Amniotic epithelial cell (primary cell): ENCODE measurements at regions not wholly inside any gene's neighbourhood (a gene's known extent, or its start where the extent isn't known, plus 50 kb on each side); places are given as distances from the start of the nearest gene placed in this dataset.

Experiments
- DNase-seq: peaks from one replicate; pipeline ENCODE4 v3.0.0-alpha.2; 2010; ENCODE audit warnings: low read depth

GRCh38 chrX:10021461-10022272, 54.5 kb downstream of the CLDN34 start:
- DNase-seq = peak; percentile 54

GRCh38 chrX:10022273-10022541, 55.0 kb downstream of the CLDN34 start:
- no peak for DNase-seq

- DNase-seq = peak; percentile 95
Observed at GRCh38 chrX:10022580-10023245, 55.6 kb downstream of the CLDN34 start.

GRCh38 chrX:10023821-10024220, 56.7 kb downstream of the CLDN34 start:
- DNase-seq = no peak

- DNase-seq = no peak
Observed at GRCh38 chrX:10025742-10026493, 58.8 kb downstream of the CLDN34 start.

GRCh38 chrX:10028283-10029104, 61.3 kb downstream of the CLDN34 start:
- no peak for DNase-seq

- no peak for DNase-seq
Observed at GRCh38 chrX:10030570-10030969, 63.4 kb downstream of the CLDN34 start.

- no peak for DNase-seq
Observed at GRCh38 chrX:10031746-10032145, 64.6 kb downstream of the CLDN34 start.

GRCh38 chrX:10032147-10032546, 65.0 kb downstream of the CLDN34 start:
- no peak for DNase-seq

GRCh38 chrX:10033375-10034007, 66.3 kb downstream of the CLDN34 start:
- DNase-seq = peak; percentile 55

- no peak for DNase-seq
Observed at GRCh38 chrX:10034740-10035260, 67.6 kb downstream of the CLDN34 start.

GRCh38 chrX:10038585-10038984, 71.4 kb downstream of the CLDN34 start:
- DNase-seq = no peak

GRCh38 chrX:10039821-10040793, 72.9 kb downstream of the CLDN34 start:
- DNase-seq = peak; percentile 61

GRCh38 chrX:10040961-10041360, 73.8 kb downstream of the CLDN34 start:
- DNase-seq = no peak

- DNase-seq = no peak
Observed at GRCh38 chrX:10041383-10041782, 74.2 kb downstream of the CLDN34 start.

- DNase-seq = no peak
Observed at GRCh38 chrX:10042055-10042454, 74.9 kb downstream of the CLDN34 start.

GRCh38 chrX:10043386-10043785, 76.2 kb downstream of the CLDN34 start:
- DNase-seq = no peak

- DNase-seq = no peak
Observed at GRCh38 chrX:10044021-10044420, 76.9 kb downstream of the CLDN34 start.

- DNase-seq = no peak
Observed at GRCh38 chrX:10045327-10046000, 78.3 kb downstream of the CLDN34 start.

GRCh38 chrX:10047133-10047532, 80.0 kb downstream of the CLDN34 start:
- DNase-seq = no peak
